ENCODE measurements at regions not wholly inside any gene's neighbourhood (a gene's known extent, or its start where the extent isn't known, plus 50 kb on each side); places are given as distances from the start of the nearest gene placed in this dataset.
"Not testable (repeated sequence)": the region's sequence is repeated elsewhere in the genome, so short reads cannot be mapped to it uniquely, and the experiment has no call there.

DNA sequence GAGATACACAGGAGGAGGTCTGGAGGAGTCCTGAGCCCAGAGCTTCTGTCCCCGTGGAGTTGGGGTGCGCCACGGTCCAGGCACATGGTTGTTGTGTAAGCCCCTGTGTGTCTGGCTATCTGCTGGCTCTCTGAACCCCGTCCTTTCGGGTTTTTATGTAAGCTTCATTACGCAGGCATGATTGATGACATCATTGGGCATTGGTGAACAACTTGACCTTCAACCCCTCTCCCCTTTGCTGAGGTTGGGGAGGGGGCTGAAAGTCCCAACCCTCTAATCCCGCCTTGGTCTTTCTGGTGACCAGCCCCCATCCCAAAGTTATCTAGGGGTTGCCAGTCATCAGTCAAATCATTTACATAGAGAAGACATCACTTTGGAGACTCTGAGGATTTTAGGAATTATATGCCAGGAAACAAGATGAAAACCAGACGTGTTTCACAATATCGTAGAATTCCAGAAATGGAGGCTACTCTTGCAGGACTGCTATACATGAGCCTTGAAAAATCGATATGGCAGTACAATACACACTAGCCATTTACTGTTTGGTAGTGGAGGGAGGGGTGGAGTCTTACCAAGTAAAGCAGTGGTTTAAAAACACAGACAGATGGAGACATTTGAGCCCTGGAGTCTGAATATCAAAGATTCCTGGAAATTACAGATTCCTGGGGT lies 69.8 kb upstream of the SCAF4 start:
- peak in 1 of 7 donors; percentile 34 for DNase-seq
- Histone ChIP-seq H3K27me3 (no peaks in the 10 kb centered on the region), H3K36me3 (replicated peaks in 1 of 2) (no peaks in the 10 kb centered on the region), H3K9me3 (replicated peaks in 1 of 3) (no peaks in the 10 kb centered on the region), H3K27ac (no peak overlapping the region), H3K4me3 (no peak overlapping the region), H3K4me1 (replicated peaks in 1 of 2) (no peaks in the 10 kb centered on the region)
- intact Hi-C loops (cut with DNase I): no loop called here
- 49 to 62% (median 54%) methylated on average over 10 of the region's 10 CpGs for WGBS, 4 donors
- no peak for TF ChIP-seq POLR2A (IDR thresholded peaks at IDR 0.05)
- TF ChIP-seq, protein P1, sequence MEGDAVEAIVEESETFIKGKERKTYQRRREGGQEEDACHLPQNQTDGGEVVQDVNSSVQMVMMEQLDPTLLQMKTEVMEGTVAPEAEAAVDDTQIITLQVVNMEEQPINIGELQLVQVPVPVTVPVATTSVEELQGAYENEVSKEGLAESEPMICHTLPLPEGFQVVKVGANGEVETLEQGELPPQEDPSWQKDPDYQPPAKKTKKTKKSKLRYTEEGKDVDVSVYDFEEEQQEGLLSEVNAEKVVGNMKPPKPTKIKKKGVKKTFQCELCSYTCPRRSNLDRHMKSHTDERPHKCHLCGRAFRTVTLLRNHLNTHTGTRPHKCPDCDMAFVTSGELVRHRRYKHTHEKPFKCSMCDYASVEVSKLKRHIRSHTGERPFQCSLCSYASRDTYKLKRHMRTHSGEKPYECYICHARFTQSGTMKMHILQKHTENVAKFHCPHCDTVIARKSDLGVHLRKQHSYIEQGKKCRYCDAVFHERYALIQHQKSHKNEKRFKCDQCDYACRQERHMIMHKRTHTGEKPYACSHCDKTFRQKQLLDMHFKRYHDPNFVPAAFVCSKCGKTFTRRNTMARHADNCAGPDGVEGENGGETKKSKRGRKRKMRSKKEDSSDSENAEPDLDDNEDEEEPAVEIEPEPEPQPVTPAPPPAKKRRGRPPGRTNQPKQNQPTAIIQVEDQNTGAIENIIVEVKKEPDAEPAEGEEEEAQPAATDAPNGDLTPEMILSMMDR (IDR thresholded peaks at IDR 0.05): no peak

DNA sequence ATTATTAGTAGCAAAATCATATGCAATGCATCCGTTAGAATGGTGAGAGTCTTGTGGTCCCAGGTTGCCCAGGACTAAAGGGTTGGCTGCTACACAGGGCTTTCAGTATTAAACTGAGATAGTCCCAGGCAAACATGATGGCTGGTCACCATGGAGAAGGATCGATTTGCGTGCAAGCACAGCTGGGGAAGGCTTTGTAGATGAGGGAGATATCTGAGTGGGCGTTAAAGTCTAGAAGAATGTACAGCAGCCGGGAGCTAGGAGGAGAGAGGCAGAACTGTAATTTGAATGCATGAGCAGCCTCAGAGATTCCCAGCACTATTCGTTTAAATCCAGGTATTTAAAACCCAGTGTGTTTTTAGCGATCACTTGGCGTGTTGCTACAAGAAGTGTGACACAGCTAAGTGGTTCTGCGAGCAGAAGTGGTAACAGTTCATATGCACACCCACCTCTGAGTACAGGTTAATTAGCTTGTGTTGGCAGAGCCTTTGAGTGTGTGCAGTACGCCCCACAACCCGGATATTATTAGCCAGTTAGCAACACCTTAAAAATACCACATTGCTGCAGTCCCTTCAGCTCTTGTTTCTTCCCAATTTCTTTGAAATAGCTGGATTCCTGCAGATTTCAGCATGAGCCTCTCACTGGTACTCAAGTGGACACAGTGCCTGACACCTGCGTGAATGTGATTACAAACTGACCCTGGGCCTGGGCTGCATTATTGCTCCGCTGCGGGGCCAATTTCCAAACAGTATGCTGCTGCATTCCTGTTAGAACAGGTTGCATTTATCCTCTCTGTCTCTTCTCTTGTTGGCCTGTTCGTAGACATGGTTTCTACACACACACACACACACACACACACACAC lies 67.2 kb upstream of the SCAF4 start:
- intact Hi-C loops (cut with DNase I): no loop called here

DNA sequence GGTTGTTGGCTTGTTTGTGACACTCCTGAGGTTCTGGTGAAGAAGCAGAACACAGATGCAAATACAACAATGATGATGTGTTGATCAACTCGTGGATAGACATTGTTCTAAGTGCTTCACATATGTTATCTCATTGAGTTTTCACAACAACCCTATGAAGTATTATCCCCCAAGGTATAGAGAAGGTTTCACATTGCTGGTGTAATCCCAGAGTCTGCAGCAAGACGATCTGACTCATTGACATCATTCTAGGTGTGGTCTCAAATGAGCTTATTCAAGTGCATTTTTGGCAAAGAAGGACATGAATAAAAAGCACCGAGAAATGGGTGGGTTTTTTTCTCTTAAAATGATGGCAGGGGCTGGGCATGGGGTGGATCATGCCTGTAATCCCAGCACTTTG lies 64.1 kb upstream of the SCAF4 start:
- Histone ChIP-seq H3K36me3 (replicated peaks in 1 of 2) (no peaks in the 10 kb centered on the region), H3K27me3 (peaks cover 3% of the 10 kb centered on the region), H3K9me3 (replicated peaks in 1 of 3) (no peaks in the 10 kb centered on the region), H3K27ac (no peak overlapping the region), H3K4me1 (replicated peaks in 1 of 2) (no peaks in the 10 kb centered on the region), H3K4me3 (no peak overlapping the region)
- no peak for DNase-seq
- WGBS, 4 donors: 50 to 66% (median 62%) methylated on average over 3 of the region's 3 CpGs
- intact Hi-C loops (cut with DNase I): no loop called here
- TF ChIP-seq POLR2A (IDR thresholded peaks at IDR 0.05): no peak
- TF ChIP-seq, protein P1 (IDR thresholded peaks at IDR 0.05): no peak

More for the DNA sequence above, 67.2 kb upstream of the SCAF4 start:
- no peak overlapping the region for H3K27ac ChIP-seq
- H3K4me3 ChIP-seq: no peak overlapping the region
- TF ChIP-seq, protein P1 (IDR thresholded peaks at IDR 0.05): no peak
- no peak for TF ChIP-seq POLR2A (IDR thresholded peaks at IDR 0.05)
- H3K4me1 ChIP-seq (replicated peaks in 1 of 2): no peaks in the 10 kb centered on the region
- DNase-seq: peak in 1 of 7 donors; percentile 10
- no peaks in the 10 kb centered on the region for H3K9me3 ChIP-seq (replicated peaks in 1 of 3)
- H3K27me3 ChIP-seq: peaks cover 3% of the 10 kb centered on the region
- WGBS, 4 donors: 62 to 68% (median 63%) methylated on average over 15 of the region's 15 CpGs
- H3K36me3 ChIP-seq (replicated peaks in 1 of 2): no peaks in the 10 kb centered on the region

DNA sequence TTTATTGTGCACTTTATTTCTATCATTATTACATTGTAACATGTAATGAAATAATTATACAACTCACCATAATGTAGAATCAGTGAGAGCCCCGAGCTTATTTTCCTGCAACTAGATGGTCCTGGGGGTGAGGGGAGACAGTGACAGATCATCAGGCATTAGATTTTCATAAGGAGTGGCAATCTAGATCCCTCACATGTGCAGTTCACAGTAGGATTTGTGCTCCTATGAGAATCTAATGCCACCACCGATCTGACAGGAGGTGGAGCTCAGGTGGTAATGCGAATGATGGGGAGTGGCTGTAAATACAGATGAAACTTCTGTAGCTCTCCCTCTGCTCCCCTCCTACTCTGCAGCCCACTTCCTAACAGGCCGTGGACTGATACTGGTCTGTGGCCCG lies 58.5 kb upstream of the SCAF4 start:
- H3K4me1 ChIP-seq (replicated peaks in 1 of 2); H3K4me3 ChIP-seq; intact Hi-C loops (cut with DNase I); DNase-seq; H3K9me3 ChIP-seq (replicated peaks in 1 of 3); H3K27me3 ChIP-seq; H3K36me3 ChIP-seq (replicated peaks in 1 of 2); H3K27ac ChIP-seq: not testable (repeated sequence)
- 89 to 93% (median 91%) methylated on average over 5 of the region's 5 CpGs for WGBS, 4 donors
